Coronary artery (tissue), 2 donors: ENCODE measurements at regions not wholly inside any gene's neighbourhood (a gene's known extent, or its start where the extent isn't known, plus 50 kb on each side); places are given as distances from the start of the nearest gene placed in this dataset.

Source experiments
- DNase-seq: peaks from one replicate; pipeline ENCODE4 v3.0.0-alpha.2; 2017; ENCODE audit warnings: low spot score
- H3K27ac ChIP-seq, 2 donors: fragments of 200-600 bp; sonication (generic); one replicate each; pipeline ENCODE4 v1.5.1; 2016 to 2019
- H3K4me3 ChIP-seq: fragments of 200-600 bp; sonication (generic); 2 replicates; pipeline ENCODE4 v1.5.1; 2016; ENCODE audit warnings: mild to moderate bottlenecking, moderate library complexity
- TF ChIP-seq, protein P1 (sequence below): fragments of 200-600 bp; sonication (generic); IDR thresholded peaks from one replicate; pipeline ENCODE4 v1.5.1; 2019; ENCODE audit warnings: antibody characterized with exemption

DNA sequence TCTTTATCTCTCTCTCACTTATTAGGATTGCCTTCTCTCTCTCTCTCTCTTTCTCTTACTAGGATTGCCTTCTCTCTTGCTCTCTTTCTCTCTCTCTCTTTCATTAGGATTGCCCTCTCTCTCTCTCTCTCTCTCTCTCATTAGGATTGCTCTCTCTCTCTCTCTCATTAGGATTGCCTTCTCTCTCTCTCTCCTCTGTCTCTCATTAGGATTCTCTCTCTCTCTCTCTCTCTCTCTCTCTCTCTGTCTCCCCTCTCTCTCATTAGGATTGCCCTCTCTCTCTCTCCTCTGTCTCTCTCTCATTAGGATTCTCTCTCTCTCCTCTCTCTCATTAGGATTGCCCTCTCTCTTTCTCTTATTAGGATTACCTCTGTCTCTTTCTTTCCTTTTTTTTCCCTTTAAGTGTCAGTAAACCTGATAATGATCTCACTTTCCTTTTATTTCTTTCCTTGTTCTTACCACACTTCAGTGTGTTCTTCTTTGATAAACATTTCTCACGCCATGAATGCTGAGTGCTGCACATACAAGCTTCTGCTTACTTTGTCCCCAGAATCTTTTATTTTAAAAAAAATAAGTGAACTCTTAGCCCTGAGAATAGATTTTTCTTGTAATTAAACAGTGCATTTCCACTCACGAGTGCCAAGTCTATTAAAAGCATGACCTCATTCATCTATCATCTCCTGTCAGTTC, 243.4 kb upstream of the TBC1D5 start:
- TF ChIP-seq, protein P1, sequence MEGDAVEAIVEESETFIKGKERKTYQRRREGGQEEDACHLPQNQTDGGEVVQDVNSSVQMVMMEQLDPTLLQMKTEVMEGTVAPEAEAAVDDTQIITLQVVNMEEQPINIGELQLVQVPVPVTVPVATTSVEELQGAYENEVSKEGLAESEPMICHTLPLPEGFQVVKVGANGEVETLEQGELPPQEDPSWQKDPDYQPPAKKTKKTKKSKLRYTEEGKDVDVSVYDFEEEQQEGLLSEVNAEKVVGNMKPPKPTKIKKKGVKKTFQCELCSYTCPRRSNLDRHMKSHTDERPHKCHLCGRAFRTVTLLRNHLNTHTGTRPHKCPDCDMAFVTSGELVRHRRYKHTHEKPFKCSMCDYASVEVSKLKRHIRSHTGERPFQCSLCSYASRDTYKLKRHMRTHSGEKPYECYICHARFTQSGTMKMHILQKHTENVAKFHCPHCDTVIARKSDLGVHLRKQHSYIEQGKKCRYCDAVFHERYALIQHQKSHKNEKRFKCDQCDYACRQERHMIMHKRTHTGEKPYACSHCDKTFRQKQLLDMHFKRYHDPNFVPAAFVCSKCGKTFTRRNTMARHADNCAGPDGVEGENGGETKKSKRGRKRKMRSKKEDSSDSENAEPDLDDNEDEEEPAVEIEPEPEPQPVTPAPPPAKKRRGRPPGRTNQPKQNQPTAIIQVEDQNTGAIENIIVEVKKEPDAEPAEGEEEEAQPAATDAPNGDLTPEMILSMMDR, result no peak
- H3K27ac ChIP-seq, result no peak overlapping the region
- DNase-seq, result no peak
- H3K4me3 ChIP-seq, result no peak overlapping the region

DNA sequence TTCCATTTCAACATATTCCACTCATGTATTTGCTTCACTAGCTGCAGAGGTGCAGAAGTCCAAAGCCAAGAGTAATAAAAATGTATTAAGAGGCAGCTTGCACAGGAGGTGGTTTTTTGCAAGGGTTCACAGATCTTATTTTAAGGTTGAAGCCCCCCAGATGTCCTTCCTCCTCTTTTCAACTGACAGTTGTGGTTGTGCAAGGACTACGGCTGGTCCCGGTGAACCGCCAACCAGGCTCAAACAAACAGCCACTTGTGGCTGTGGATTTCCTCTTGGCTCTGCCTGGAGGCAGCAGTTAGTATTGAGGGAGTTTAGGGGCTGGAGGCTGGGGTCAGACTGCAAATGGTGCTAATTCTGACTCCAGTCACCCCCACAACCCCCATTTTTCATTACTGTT, 240.7 kb upstream of the TBC1D5 start:
- TF ChIP-seq, protein P1, result no peak
- no peak for DNase-seq
- Histone ChIP-seq H3K27ac (no peak overlapping the region), H3K4me3 (no peak overlapping the region)

GRCh38 chr3:17982211-17982880, 239.9 kb upstream of the TBC1D5 start:
- TF ChIP-seq, protein P1, result no peak
- H3K4me3 ChIP-seq, result no peak overlapping the region
- H3K27ac ChIP-seq, result no peak overlapping the region

GRCh38 chr3:17980863-17981262, 238.4 kb upstream of the TBC1D5 start:
- no peak for DNase-seq
- no peak overlapping the region for H3K27ac ChIP-seq
- no peak overlapping the region for H3K4me3 ChIP-seq
- TF ChIP-seq, protein P1, result no peak

More at GRCh38 chr3:17982211-17982880, 239.9 kb upstream of the TBC1D5 start:
- no peak for DNase-seq

GRCh38 chr3:17979911-17980310, 237.5 kb upstream of the TBC1D5 start:
- no peak overlapping the region for H3K4me3 ChIP-seq
- DNase-seq, result no peak
- H3K27ac ChIP-seq, result no peak overlapping the region
- TF ChIP-seq, protein P1, result no peak

- no peak overlapping the region for H3K27ac ChIP-seq
- H3K4me3 ChIP-seq, result no peak overlapping the region
- TF ChIP-seq, protein P1, result no peak
- no peak for DNase-seq
Measured at GRCh38 chr3:17979252-17979651, 236.8 kb upstream of the TBC1D5 start.
